ENCODE measurements at regions not wholly inside any gene's neighbourhood (a gene's known extent, or its start where the extent isn't known, plus 50 kb on each side); places are given as distances from the start of the nearest gene placed in this dataset.

DNA sequence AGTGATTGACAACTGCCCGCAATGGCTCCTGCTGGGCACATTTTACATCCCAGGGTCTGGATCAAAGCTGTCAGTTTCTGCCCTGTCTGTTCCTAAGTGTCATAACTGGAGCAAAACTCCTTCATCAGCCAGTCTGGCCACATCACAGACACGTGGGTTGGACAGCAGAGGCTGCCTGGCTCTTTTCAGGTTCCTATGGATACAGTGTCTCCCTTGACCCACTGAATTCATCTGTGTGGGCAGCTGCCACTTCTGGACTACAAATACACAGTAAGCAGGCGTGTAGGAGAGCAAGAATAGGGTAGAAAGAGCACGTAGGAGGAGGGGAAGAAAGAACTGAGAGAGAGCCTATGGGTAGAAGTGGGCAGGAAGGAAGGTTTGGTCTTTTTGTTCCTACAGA lies 238.0 kb downstream of the ENC1 start:
- Histone ChIP-seq H3K4me1 (peaks cover 31% of the 10 kb centered on the region), H3K4me3 (no peak overlapping the region), H3K36me3 (ENCODE audit: low read depth, missing control alignments) (no peaks in the 10 kb centered on the region), H3K27ac (peak overlapping the region; percentile 23 to 60), H3K27me3 (no peaks in the 10 kb centered on the region), H3K9me3 (no peaks in the 10 kb centered on the region)
- 62 to 70% methylated on average over 4 of the region's 4 CpGs for WGBS, 2 donors
- TF ChIP-seq, protein P1, sequence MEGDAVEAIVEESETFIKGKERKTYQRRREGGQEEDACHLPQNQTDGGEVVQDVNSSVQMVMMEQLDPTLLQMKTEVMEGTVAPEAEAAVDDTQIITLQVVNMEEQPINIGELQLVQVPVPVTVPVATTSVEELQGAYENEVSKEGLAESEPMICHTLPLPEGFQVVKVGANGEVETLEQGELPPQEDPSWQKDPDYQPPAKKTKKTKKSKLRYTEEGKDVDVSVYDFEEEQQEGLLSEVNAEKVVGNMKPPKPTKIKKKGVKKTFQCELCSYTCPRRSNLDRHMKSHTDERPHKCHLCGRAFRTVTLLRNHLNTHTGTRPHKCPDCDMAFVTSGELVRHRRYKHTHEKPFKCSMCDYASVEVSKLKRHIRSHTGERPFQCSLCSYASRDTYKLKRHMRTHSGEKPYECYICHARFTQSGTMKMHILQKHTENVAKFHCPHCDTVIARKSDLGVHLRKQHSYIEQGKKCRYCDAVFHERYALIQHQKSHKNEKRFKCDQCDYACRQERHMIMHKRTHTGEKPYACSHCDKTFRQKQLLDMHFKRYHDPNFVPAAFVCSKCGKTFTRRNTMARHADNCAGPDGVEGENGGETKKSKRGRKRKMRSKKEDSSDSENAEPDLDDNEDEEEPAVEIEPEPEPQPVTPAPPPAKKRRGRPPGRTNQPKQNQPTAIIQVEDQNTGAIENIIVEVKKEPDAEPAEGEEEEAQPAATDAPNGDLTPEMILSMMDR (IDR thresholded peaks at IDR 0.05): no peak
- no peak for TF ChIP-seq POLR2A (IDR thresholded peaks at IDR 0.05)
- DNase-seq: peak; percentile 83
- intact Hi-C loops (cut with DNase I; ENCODE audit: low total_unique reads): no loop called here

DNA sequence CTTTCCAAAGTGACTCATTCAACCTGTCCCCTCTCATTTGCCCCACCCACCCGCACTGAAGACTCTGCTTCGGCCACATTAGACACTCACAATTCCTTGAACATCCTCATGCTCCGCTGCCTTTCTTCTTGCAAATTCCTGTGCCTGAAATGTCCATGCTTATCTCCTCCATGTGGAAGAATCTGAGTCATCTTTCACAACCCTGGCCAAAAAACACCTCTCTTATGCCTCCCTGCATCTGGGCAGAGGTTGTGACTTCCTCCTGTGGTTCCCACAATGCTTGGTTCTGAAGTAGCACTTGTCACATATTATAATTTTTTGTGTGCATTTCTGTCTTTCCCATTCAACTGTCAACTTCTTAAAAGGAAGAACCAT lies 238.6 kb downstream of the ENC1 start:
- no peak for DNase-seq
- no peak overlapping the region for H3K4me3 ChIP-seq
- intact Hi-C loops (cut with DNase I; ENCODE audit: low total_unique reads): no loop called here
- no peak for TF ChIP-seq POLR2A (IDR thresholded peaks at IDR 0.05)
- TF ChIP-seq, protein P1 (IDR thresholded peaks at IDR 0.05): no peak
- H3K4me1 ChIP-seq: peaks cover 31% of the 10 kb centered on the region
- H3K9me3 ChIP-seq: no peaks in the 10 kb centered on the region
- H3K36me3 ChIP-seq (ENCODE audit: low read depth, missing control alignments): no peaks in the 10 kb centered on the region
- H3K27me3 ChIP-seq: no peaks in the 10 kb centered on the region
- peak overlapping the region; percentile 23 to 60 for H3K27ac ChIP-seq
- 83 to 89% methylated on average over 3 of the region's 3 CpGs for WGBS, 2 donors

DNA sequence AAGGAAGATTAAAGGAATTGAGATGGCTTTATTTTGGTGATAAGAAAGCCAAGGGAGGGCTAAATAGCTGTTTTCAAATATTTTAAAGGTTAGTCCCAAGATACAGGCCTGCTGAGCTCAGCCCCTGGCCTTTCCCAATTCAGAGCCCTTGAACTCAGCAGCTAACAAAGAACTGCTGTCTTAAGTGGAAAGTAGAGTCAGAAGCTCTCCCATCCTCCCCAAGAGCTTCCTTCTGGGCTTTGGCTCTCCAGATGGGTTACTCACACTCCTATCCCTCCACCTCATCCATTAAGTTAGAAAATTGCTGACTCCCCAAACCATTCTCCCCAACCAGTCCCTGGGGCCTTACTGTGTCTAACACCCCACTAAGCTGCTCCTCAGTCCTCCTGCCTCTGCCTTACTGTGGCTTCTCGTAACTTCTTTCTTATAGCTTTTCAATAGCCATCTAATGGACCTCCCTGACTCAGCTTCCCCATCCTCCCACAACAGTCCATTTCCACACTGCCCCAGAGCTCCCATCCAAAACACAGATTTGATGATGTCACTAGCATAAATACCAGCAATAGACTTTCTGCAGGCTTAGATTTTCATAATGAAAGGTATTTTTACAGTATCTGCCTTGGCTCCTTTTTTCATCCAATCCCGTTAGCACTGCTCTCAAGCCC lies 239.1 kb downstream of the ENC1 start:
- DNase-seq: no peak
- H3K27ac ChIP-seq: no peak overlapping the region
- H3K4me3 ChIP-seq: no peak overlapping the region
- H3K9me3 ChIP-seq: no peaks in the 10 kb centered on the region
- intact Hi-C loops (cut with DNase I; ENCODE audit: low total_unique reads): no loop called here
- no peak for TF ChIP-seq POLR2A (IDR thresholded peaks at IDR 0.05)
- TF ChIP-seq, protein P1 (IDR thresholded peaks at IDR 0.05): no peak
- H3K4me1 ChIP-seq: peaks cover 25% of the 10 kb centered on the region
- no peaks in the 10 kb centered on the region for H3K27me3 ChIP-seq
- WGBS, 2 donors: 83 to 96% methylated on average over 2 of the region's 2 CpGs
- H3K36me3 ChIP-seq (ENCODE audit: low read depth, missing control alignments): no peaks in the 10 kb centered on the region

DNA sequence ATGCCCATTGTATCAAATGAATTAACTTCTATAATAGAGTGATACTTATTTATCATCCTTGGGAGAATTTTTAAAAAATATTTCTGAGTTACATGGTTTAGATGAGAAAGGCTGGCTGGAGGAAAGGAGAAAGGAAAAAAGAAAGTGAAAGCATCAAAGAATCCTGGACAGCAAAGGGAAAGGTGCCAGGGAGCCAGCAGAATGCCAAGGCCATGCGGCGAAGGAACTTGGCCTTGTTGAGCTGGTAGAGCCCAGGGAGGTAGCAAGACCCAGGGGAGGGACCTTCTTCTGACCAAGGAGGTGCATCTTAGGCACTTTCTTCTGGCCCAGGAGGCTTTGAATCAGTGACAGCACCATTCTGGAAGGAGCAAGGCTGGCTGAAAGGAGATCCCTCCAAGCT lies 240.5 kb downstream of the ENC1 start:
- no peaks in the 10 kb centered on the region for H3K27me3 ChIP-seq
- no peaks in the 10 kb centered on the region for H3K9me3 ChIP-seq
- no peaks in the 10 kb centered on the region for H3K36me3 ChIP-seq (ENCODE audit: low read depth, missing control alignments)
- no peak overlapping the region for H3K27ac ChIP-seq
- H3K4me3 ChIP-seq: no peak overlapping the region
- intact Hi-C loops (cut with DNase I; ENCODE audit: low total_unique reads): no loop called here
- WGBS, 2 donors: 41 to 42% methylated on average over 2 of the region's 2 CpGs
- peaks cover 24% of the 10 kb centered on the region for H3K4me1 ChIP-seq
- TF ChIP-seq POLR2A (IDR thresholded peaks at IDR 0.05): no peak
- TF ChIP-seq, protein P1 (IDR thresholded peaks at IDR 0.05): no peak
- peak; percentile 68 for DNase-seq

All from testis (tissue), 2 donors.